CD4-positive, alpha-beta T cell treated with Interleukin-15 for 1 hour (primary cell): ENCODE measurements at regions not wholly inside any gene's neighbourhood (a gene's known extent, or its start where the extent isn't known, plus 50 kb on each side); places are given as distances from the start of the nearest gene placed in this dataset.
"Not testable (repeated sequence)": the region's sequence is repeated elsewhere in the genome, so short reads cannot be mapped to it uniquely, and the experiment has no call there.

Experiments
- DNase-seq: peaks from one replicate; pipeline ENCODE4 v3.0.0-alpha.2; 2020

GRCh38 chr3:177609613-177610012, 412.3 kb upstream of the TBL1XR1 start:
- DNase-seq, result no peak

GRCh38 chr3:177610262-177610661, 413.0 kb upstream of the TBL1XR1 start:
- no peak for DNase-seq

- DNase-seq, result no peak
Measured at GRCh38 chr3:177610686-177611633, 413.7 kb upstream of the TBL1XR1 start.

- DNase-seq, result no peak
Measured at GRCh38 chr3:177611752-177612334, 414.6 kb upstream of the TBL1XR1 start.

GRCh38 chr3:177613901-177614300, 416.6 kb upstream of the TBL1XR1 start:
- no peak for DNase-seq

- peak; percentile 31 for DNase-seq
Measured at GRCh38 chr3:177615015-177615414, 417.7 kb upstream of the TBL1XR1 start.

GRCh38 chr3:177618873-177619733, 421.8 kb upstream of the TBL1XR1 start:
- DNase-seq, result no peak

- DNase-seq, result no peak
Measured at GRCh38 chr3:177620073-177620472, 422.8 kb upstream of the TBL1XR1 start.

GRCh38 chr3:177622520-177622919, 425.2 kb upstream of the TBL1XR1 start:
- DNase-seq, result no peak

- no peak for DNase-seq
Measured at GRCh38 chr3:177622982-177623617, 425.8 kb upstream of the TBL1XR1 start.

GRCh38 chr3:177624528-177625495, 427.5 kb upstream of the TBL1XR1 start:
- DNase-seq, result peak; percentile 22

GRCh38 chr3:177626045-177626444, 428.8 kb upstream of the TBL1XR1 start:
- DNase-seq, result no peak

GRCh38 chr3:177628095-177628719, 430.9 kb upstream of the TBL1XR1 start:
- not testable (repeated sequence) for DNase-seq

- no peak for DNase-seq
Measured at GRCh38 chr3:177629276-177629675, 432.0 kb upstream of the TBL1XR1 start.

GRCh38 chr3:177633671-177634207, 436.5 kb upstream of the TBL1XR1 start:
- DNase-seq, result no peak

- not testable (repeated sequence) for DNase-seq
Measured at GRCh38 chr3:177635601-177636106, 438.4 kb upstream of the TBL1XR1 start.

- no peak for DNase-seq
Measured at GRCh38 chr3:177640319-177640965, 443.2 kb upstream of the TBL1XR1 start.

GRCh38 chr3:177641206-177641605, 443.9 kb upstream of the TBL1XR1 start:
- no peak for DNase-seq

- DNase-seq, result no peak
Measured at GRCh38 chr3:177642042-177642803, 444.9 kb upstream of the TBL1XR1 start.
